CD14-positive monocyte (primary cell): ENCODE measurements at regions not wholly inside any gene's neighbourhood (a gene's known extent, or its start where the extent isn't known, plus 50 kb on each side); places are given as distances from the start of the nearest gene placed in this dataset.

Source experiments
- DNase-seq, 3 donors: peaks; one replicate each; pipeline ENCODE4 v3.0.0-alpha.2; 2011 to 2022
- H2AFZ ChIP-seq: 2 replicates; pipeline ENCODE4 v1.6.0; 2012; ENCODE audit warnings: mild to moderate bottlenecking, low read depth, low read length, inconsistent platforms; ENCODE audit not compliant: insufficient read depth, poor library complexity, severe bottlenecking
- H3K27ac ChIP-seq, 2 donors: 1 replicate in 1 of 2; 2 replicates in 1 of 2; pipeline ENCODE4 v1.5.1; 2012 to 2013; ENCODE audit warnings: low read length in 2 of 2, control low read depth in 1 of 2, inconsistent platforms in 1 of 2, low read depth in 1 of 2, mild to moderate bottlenecking in 1 of 2
- H3K27me3 ChIP-seq, 2 donors: one replicate each; pipeline versions ENCODE4 v1.6.0 to v1.6.1; 2011 to 2013; ENCODE audit warnings: low read length in 2 of 2; ENCODE audit not compliant: control insufficient read depth in 2 of 2, insufficient read depth in 2 of 2
- H3K36me3 ChIP-seq, 2 donors: replicated peaks in 1 of 2; 1 replicate in 1 of 2; 2 replicates in 1 of 2; pipeline versions ENCODE4 v1.5.1 to v1.6.1; 2012 to 2013; ENCODE audit warnings: low read length in 2 of 2, control low read depth in 1 of 2, inconsistent platforms in 1 of 2, mild to moderate bottlenecking in 1 of 2; ENCODE audit not compliant: insufficient read depth in 2 of 2, control insufficient read depth in 1 of 2
- H3K4me1 ChIP-seq, 2 donors: 1 replicate in 1 of 2; 2 replicates in 1 of 2; pipeline versions ENCODE4 v1.5.1 to v1.6.1; 2012 to 2013; ENCODE audit warnings: low read length in 2 of 2, control low read depth in 1 of 2, inconsistent platforms in 1 of 2, mild to moderate bottlenecking in 1 of 2, moderate library complexity in 1 of 2; ENCODE audit not compliant: insufficient read depth in 2 of 2, control insufficient read depth in 1 of 2
- H3K4me2 ChIP-seq: replicated peaks from 2 replicates; pipeline ENCODE3; 2012; ENCODE audit warnings: low read length, moderate library complexity, mild to moderate bottlenecking; ENCODE audit not compliant: poor library complexity, severe bottlenecking; ENCODE audit errors: extremely low read depth
- H3K4me3 ChIP-seq, 3 experiments: fragments of 200-600 bp in 1 of 3; sonication (generic) in 1 of 3; replicated peaks in 1 of 3; 1 replicate in 2 of 3; 2 replicates in 1 of 3; pipeline ENCODE4 v1.5.1; 2011 to 2013; ENCODE audit warnings: low read length in 3 of 3, mild to moderate bottlenecking in 3 of 3, control low read depth in 2 of 3, low read depth in 2 of 3, inconsistent platforms in 1 of 3, moderate library complexity in 1 of 3
- H3K79me2 ChIP-seq: 2 replicates; pipeline ENCODE4 v1.6.0; 2012; ENCODE audit warnings: mild to moderate bottlenecking, control low read depth, inconsistent platforms, low read length, moderate library complexity; ENCODE audit not compliant: insufficient read depth
- H3K9ac ChIP-seq: 2 replicates; pipeline ENCODE4 v1.6.0; 2017; ENCODE audit warnings: low read length, mild to moderate bottlenecking; ENCODE audit not compliant: insufficient read depth, poor library complexity, severe bottlenecking
- H3K9me3 ChIP-seq, 2 donors: replicated peaks in 1 of 2; 1 replicate in 1 of 2; 2 replicates in 1 of 2; pipeline versions ENCODE4 v1.5.1 to v1.6.1; 2012 to 2013; ENCODE audit warnings: low read length in 2 of 2, control low read depth in 1 of 2; ENCODE audit not compliant: control insufficient read depth in 1 of 2, insufficient read depth in 1 of 2
- H4K20me1 ChIP-seq: 2 replicates; pipeline ENCODE4 v1.6.0; 2012; ENCODE audit warnings: mild to moderate bottlenecking, low read length, control low read depth, moderate library complexity; ENCODE audit not compliant: insufficient read depth
- H3K27ac Mint-ChIP-seq, 7 donors: one replicate each; pipeline ENCODE4 v1.8.0; 2020; ENCODE audit warnings: mild to moderate bottlenecking in 7 of 7, mixed read lengths in 7 of 7, moderate library complexity in 6 of 7, inconsistent platforms in 2 of 7
- H3K27me3 Mint-ChIP-seq, 3 donors: one replicate each; pipeline ENCODE4 v1.8.0; 2021 to 2022; ENCODE audit warnings: low read depth in 3 of 3, mild to moderate bottlenecking in 3 of 3, mixed read lengths in 3 of 3, moderate library complexity in 3 of 3, inconsistent platforms in 1 of 3
- H3K36me3 Mint-ChIP-seq, 2 donors: one replicate each; pipeline ENCODE4 v1.8.0; 2020; ENCODE audit warnings: mixed read lengths in 2 of 2, inconsistent platforms in 1 of 2, mild to moderate bottlenecking in 1 of 2
- H3K4me1 Mint-ChIP-seq: one replicate; pipeline ENCODE4 v1.8.0; 2020; ENCODE audit warnings: mild to moderate bottlenecking, mixed read lengths
- H3K4me3 Mint-ChIP-seq, 2 donors: one replicate each; pipeline ENCODE4 v1.8.0; 2020; ENCODE audit warnings: mild to moderate bottlenecking in 2 of 2, mixed read lengths in 2 of 2, moderate library complexity in 1 of 2
- H3K9me3 Mint-ChIP-seq, 7 donors: one replicate each; pipeline ENCODE4 v1.8.0; 2020 to 2022; ENCODE audit warnings: mixed read lengths in 7 of 7, mild to moderate bottlenecking in 6 of 7, moderate library complexity in 6 of 7, inconsistent platforms in 2 of 7
- WGBS: methylation state at CpG from one replicate; pipeline ENCODE4 v1.1.5; 2013; ENCODE audit warnings: missing lambda C conversion rate; ENCODE audit not compliant: insufficient coverage; 5-methylcytosine and 5-hydroxymethylcytosine counted together
- intact Hi-C, 2 donors: fragments of 100-400 bp; cut with micrococcal nuclease; formaldehyde crosslinking; loops; one replicate each; pipeline versions ENCODE4 v1.15.0 to v1.15.1; 2023
- TF ChIP-seq, protein P1 (sequence below): fragments of 200-600 bp; IDR thresholded peaks from one replicate; pipeline ENCODE4 v1.8.0; 2022; ENCODE audit warnings: antibody characterized with exemption, mild to moderate bottlenecking

DNA sequence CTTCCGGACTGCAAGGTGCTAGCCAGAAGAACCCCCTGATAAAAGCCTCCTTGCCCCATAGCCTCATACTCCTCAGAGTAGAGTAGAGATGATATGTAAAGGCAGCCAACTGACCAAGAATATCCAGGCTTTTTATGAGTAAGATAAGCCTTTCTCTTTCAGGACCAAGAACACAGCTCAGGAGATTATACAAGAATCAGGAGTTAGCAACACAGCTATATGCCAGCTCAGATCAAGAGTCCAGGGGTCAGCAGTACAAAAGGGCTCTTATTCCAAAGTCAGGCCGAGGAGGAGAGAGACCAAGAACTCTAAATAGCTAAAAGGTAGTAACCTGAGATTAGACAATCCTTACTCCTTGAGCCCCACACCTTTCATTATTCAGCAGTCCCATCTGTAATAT is 135.3 kb downstream of the BTG1 start:
- Histone ChIP-seq H4K20me1 (no peaks in the 10 kb centered on the region), H3K79me2 (no peaks in the 10 kb centered on the region), H3K9ac (no peak overlapping the region), H2AFZ (no peak overlapping the region), H3K4me1 (no peaks in the 10 kb centered on the region), H3K36me3 (no peaks in the 10 kb centered on the region), H3K4me2 (no peak overlapping the region), H3K9me3 (no peaks in the 10 kb centered on the region), H3K27me3 (no peaks in the 10 kb centered on the region), H3K4me3 (no peak overlapping the region), H3K27ac (no peak overlapping the region)
- Mint-ChIP-seq H3K4me3 (no peak overlapping the region), H3K4me1 (peaks cover 4% of the 10 kb centered on the region), H3K9me3 (peaks cover 0 to 7% (median 3%) of the 10 kb centered on the region in 7 donors), H3K36me3 (no peaks in the 10 kb centered on the region), H3K27ac (peak overlapping the region in 1 of 7 donors; percentile 42), H3K27me3 (peaks cover 0 to 2% (median 1%) of the 10 kb centered on the region in 3 donors)
- intact Hi-C loops: no loop called here
- no CpG with 5 or more reads among the region's 2 CpGs for WGBS
- TF ChIP-seq, protein P1, sequence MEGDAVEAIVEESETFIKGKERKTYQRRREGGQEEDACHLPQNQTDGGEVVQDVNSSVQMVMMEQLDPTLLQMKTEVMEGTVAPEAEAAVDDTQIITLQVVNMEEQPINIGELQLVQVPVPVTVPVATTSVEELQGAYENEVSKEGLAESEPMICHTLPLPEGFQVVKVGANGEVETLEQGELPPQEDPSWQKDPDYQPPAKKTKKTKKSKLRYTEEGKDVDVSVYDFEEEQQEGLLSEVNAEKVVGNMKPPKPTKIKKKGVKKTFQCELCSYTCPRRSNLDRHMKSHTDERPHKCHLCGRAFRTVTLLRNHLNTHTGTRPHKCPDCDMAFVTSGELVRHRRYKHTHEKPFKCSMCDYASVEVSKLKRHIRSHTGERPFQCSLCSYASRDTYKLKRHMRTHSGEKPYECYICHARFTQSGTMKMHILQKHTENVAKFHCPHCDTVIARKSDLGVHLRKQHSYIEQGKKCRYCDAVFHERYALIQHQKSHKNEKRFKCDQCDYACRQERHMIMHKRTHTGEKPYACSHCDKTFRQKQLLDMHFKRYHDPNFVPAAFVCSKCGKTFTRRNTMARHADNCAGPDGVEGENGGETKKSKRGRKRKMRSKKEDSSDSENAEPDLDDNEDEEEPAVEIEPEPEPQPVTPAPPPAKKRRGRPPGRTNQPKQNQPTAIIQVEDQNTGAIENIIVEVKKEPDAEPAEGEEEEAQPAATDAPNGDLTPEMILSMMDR: no peak
- no peak for DNase-seq

DNA sequence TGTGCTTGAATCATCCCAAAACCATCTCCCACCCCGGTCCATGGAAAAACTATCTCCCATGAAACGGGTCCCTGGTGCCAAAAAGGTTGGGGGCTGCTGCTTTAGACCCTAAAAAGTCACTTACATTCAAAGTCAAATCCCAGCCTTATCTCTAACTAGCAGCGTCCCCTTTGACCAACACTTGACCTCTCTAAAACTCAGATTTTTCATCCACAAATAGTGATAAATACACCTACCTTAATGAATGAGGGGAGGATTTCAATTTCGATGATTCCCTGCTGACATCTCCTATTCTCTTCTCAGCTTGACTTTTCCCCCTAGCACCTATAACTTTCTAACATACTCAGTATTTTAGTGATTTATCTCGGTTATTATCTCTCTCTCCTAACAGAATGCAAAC is 137.3 kb downstream of the BTG1 start:
- H3K27me3 Mint-ChIP-seq: peaks cover 0 to 2% (median 1%) of the 10 kb centered on the region in 3 donors
- H2AFZ ChIP-seq: no peak overlapping the region
- WGBS: no CpG with 5 or more reads among the region's 5 CpGs
- no peaks in the 10 kb centered on the region for H3K4me1 ChIP-seq
- DNase-seq: no peak
- H3K9me3 ChIP-seq: no peaks in the 10 kb centered on the region
- peaks cover 4% of the 10 kb centered on the region for H3K4me1 Mint-ChIP-seq
- intact Hi-C loops: no loop called here
- no peak overlapping the region for H3K4me2 ChIP-seq
- no peaks in the 10 kb centered on the region for H3K27me3 ChIP-seq
- no peak overlapping the region for H3K4me3 Mint-ChIP-seq
- H3K4me3 ChIP-seq: no peak overlapping the region
- H3K36me3 Mint-ChIP-seq: no peaks in the 10 kb centered on the region
- TF ChIP-seq, protein P1: no peak
- H3K27ac Mint-ChIP-seq: no peak overlapping the region
- H3K9me3 Mint-ChIP-seq: peaks cover 0 to 7% (median 3%) of the 10 kb centered on the region in 7 donors
- H3K79me2 ChIP-seq: no peaks in the 10 kb centered on the region
- no peak overlapping the region for H3K27ac ChIP-seq
- H4K20me1 ChIP-seq: no peaks in the 10 kb centered on the region
- no peak overlapping the region for H3K9ac ChIP-seq
- no peaks in the 10 kb centered on the region for H3K36me3 ChIP-seq
